Tibial nerve (tissue), 4 donors: ENCODE measurements at regions not wholly inside any gene's neighbourhood (a gene's known extent, or its start where the extent isn't known, plus 50 kb on each side); places are given as distances from the start of the nearest gene placed in this dataset.

Source experiments
- DNase-seq, 2 donors: peaks; one replicate each; pipeline ENCODE4 v3.0.0-alpha.2; 2019; ENCODE audit warnings: low spot score in 2 of 2
- H3K27ac ChIP-seq, 4 donors: fragments of 200-600 bp; sonication (generic) in 3 of 4; one replicate each; pipeline ENCODE4 v1.5.1; 2017 to 2019; ENCODE audit warnings: mild to moderate bottlenecking in 1 of 4
- H3K27me3 ChIP-seq, 2 donors: fragments of 200-600 bp; sonication (generic) in 1 of 2; one replicate each; pipeline versions ENCODE4 v1.5.1 to v1.6.0; 2017 to 2019
- H3K36me3 ChIP-seq, 3 donors: fragments of 200-600 bp; sonication (generic); one replicate each; pipeline ENCODE4 v1.5.1; 2018 to 2019
- H3K4me1 ChIP-seq, 4 donors: fragments of 200-600 bp; sonication (generic) in 3 of 4; one replicate each; pipeline ENCODE4 v1.5.1; 2017 to 2019
- H3K4me3 ChIP-seq, 4 donors: fragments of 200-600 bp; sonication (generic) in 3 of 4; one replicate each; pipeline ENCODE4 v1.5.1; 2017 to 2019; ENCODE audit warnings: mild to moderate bottlenecking in 1 of 4, moderate library complexity in 1 of 4
- H3K9me3 ChIP-seq, 4 donors: fragments of 200-600 bp; sonication (generic) in 3 of 4; one replicate each; pipeline ENCODE4 v1.5.1; 2017 to 2019
- EP300 ChIP-seq, 2 donors: sonication (generic); formaldehyde crosslinking; IDR thresholded peaks; one replicate each; pipeline ENCODE4 v1.6.1; 2017; ENCODE audit warnings: antibody characterized with exemption in 2 of 2, mild to moderate bottlenecking in 1 of 2
- POLR2A ChIP-seq, 2 donors: fragments of 450-650 bp; IDR thresholded peaks; one replicate each; pipeline ENCODE4 v1.6.1; 2017; ENCODE audit warnings: antibody characterized with exemption in 2 of 2, mild to moderate bottlenecking in 2 of 2, moderate library complexity in 2 of 2
- WGBS, 2 donors: methylation state at CpG; one replicate each; pipeline ENCODE4 v1.1.5; 2018; 5-methylcytosine and 5-hydroxymethylcytosine counted together
- TF ChIP-seq, protein P1 (sequence below), 5 experiments: fragments of 200-600 bp in 3 of 5; fragments of 450-650 bp in 2 of 5; sonication (generic) in 3 of 5; IDR thresholded peaks; one replicate each; pipeline ENCODE4 v1.5.1; 2016 to 2019; ENCODE audit warnings: antibody characterized with exemption in 5 of 5, mild to moderate bottlenecking in 3 of 5, moderate library complexity in 2 of 5

DNA sequence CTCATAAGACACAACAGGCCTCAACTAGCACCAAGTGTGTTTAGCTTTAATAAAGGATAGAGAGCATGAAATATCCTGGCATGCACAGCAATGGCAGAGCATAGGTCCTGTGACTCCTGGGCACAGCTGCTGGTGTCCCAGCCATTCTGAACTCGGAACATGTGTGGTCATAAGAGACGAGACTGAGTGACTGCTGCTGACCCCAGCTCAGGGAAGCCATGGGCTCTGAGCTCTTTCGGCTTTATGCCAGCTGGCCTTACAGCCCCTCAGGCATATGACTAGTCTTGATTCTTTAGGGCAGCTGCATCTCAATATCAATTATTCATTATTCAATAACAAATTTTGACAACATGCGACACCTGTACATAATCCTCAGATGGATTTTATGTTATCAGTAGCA lies 62.4 kb upstream of the TOPAZ1 start:
- Histone ChIP-seq H3K36me3 (no peaks in the 10 kb centered on the region), H3K27ac (no peak overlapping the region), H3K9me3 (no peaks in the 10 kb centered on the region), H3K27me3 (no peaks in the 10 kb centered on the region), H3K4me1 (peaks cover 0 to 3% (median 0%) of the 10 kb centered on the region in 4 donors), H3K4me3 (no peak overlapping the region)
- WGBS, 2 donors = 77 to 82% methylated on average over 4 of the region's 4 CpGs
- no peak for DNase-seq
- TF ChIP-seq EP300 (IDR thresholded peaks at IDR 0.05) = no peak
- TF ChIP-seq, protein P1, sequence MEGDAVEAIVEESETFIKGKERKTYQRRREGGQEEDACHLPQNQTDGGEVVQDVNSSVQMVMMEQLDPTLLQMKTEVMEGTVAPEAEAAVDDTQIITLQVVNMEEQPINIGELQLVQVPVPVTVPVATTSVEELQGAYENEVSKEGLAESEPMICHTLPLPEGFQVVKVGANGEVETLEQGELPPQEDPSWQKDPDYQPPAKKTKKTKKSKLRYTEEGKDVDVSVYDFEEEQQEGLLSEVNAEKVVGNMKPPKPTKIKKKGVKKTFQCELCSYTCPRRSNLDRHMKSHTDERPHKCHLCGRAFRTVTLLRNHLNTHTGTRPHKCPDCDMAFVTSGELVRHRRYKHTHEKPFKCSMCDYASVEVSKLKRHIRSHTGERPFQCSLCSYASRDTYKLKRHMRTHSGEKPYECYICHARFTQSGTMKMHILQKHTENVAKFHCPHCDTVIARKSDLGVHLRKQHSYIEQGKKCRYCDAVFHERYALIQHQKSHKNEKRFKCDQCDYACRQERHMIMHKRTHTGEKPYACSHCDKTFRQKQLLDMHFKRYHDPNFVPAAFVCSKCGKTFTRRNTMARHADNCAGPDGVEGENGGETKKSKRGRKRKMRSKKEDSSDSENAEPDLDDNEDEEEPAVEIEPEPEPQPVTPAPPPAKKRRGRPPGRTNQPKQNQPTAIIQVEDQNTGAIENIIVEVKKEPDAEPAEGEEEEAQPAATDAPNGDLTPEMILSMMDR (IDR thresholded peaks at IDR 0.05) = no peak
- TF ChIP-seq POLR2A (IDR thresholded peaks at IDR 0.05) = no peak

DNA sequence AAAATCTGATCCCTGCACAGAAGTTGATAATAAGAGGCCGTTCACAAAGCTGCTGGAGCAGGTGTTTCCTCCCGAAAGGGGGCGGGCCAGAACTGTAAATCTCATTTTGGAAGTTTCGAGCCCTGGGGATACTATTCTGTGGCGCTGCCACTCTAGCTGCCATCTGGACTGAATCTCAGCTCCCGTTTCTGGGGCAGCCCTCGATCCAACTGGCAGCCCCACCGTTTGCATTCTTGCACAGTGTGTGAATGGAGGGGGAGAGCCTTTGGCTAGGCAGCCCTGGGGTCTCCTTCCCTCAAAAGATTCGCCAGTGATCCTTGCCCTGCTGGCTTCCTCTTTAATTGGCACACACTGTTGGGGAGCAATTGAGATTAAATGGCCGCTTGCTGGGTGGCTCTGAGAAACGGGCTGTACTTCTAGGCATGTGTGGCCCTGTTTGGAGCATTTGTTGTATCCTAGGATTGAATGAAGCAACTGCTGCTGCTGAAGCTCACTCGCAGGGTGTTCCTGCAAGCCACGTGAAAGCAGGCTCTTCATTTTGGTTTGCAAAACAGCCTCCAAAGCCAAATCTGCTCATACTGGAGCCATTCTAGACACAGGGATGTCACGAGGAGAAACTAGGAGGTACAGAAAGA lies 57.2 kb upstream of the TOPAZ1 start:
- H3K4me1 ChIP-seq = peaks cover 0 to 6% (median 0%) of the 10 kb centered on the region in 4 donors
- no peaks in the 10 kb centered on the region for H3K27me3 ChIP-seq
- H3K27ac ChIP-seq = no peak overlapping the region
- H3K4me3 ChIP-seq = no peak overlapping the region
- DNase-seq = no peak
- WGBS, 2 donors = 27 to 35% methylated on average over 13 to 14 of the region's 14 CpGs
- H3K36me3 ChIP-seq = no peaks in the 10 kb centered on the region
- H3K9me3 ChIP-seq = no peaks in the 10 kb centered on the region
- TF ChIP-seq POLR2A (IDR thresholded peaks at IDR 0.05) (no peak), EP300 (IDR thresholded peaks at IDR 0.05) (no peak)
- TF ChIP-seq, protein P1 (IDR thresholded peaks at IDR 0.05) = no peak

DNA sequence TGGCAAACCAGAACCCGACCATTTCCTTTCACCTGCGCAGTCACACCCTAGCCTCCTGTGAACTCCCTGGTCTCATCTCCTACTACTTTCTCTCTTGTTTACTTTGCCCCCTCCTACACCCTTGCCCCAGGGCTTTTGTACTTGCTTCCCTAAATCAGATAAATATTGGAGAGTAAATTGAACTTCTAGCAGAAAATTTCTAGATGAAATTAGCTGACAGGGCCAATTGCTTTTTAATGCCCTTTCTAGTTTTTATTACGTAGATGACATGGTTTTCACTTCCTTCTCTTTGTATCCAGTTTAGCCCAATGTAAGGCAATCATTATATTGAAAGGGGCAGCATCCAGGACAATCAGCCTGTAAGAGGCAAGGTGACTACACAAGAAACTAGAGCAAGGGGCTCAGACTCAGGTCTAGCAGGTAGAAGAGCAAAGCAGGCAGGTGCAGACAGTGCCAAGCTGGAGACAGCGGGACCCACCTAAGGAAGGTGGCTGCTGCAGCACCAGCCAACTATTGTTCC lies 56.2 kb upstream of the TOPAZ1 start:
- Histone ChIP-seq H3K9me3 (no peaks in the 10 kb centered on the region), H3K27me3 (no peaks in the 10 kb centered on the region), H3K4me1 (peaks cover 0 to 6% (median 0%) of the 10 kb centered on the region in 4 donors), H3K4me3 (no peak overlapping the region), H3K36me3 (no peaks in the 10 kb centered on the region), H3K27ac (no peak overlapping the region)
- no peak for DNase-seq
- WGBS, 2 donors = 77 to 81% methylated on average over 4 of the region's 4 CpGs
- TF ChIP-seq EP300 (IDR thresholded peaks at IDR 0.05) (no peak), POLR2A (IDR thresholded peaks at IDR 0.05) (no peak)
- TF ChIP-seq, protein P1 (IDR thresholded peaks at IDR 0.05) = no peak

DNA sequence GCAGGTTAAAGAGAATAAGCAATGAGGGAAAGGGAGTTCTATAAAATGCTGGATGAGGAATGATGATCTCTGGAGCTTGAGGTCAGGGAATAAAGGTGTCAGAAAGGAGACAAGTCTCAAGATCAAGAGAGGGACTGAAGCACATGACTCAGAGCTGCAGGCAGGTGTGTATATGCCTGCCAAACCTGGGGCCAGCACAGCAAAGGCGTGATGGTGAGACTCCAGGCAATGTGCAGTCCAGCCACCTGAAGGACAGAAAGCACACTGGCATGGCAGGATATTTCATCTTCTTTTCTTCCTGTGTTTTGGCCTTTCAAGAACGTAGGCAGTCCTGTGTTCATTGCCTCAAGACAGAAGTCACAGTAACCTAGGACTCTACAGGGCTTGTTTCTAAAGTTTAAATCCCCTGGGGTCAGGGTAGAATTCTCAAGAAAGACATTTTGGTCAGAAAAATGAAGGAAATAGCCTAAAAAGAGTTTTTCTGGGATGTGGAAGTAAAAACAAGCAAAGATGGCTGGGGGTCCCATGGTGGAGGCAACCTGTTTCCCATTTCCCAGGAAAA lies 55.5 kb upstream of the TOPAZ1 start:
- H3K9me3 ChIP-seq = peaks cover 0 to 2% (median 0%) of the 10 kb centered on the region in 4 donors
- H3K36me3 ChIP-seq = no peaks in the 10 kb centered on the region
- no peak overlapping the region for H3K27ac ChIP-seq
- 65 to 77% methylated on average over 2 of the region's 2 CpGs for WGBS, 2 donors
- peaks cover 0 to 6% (median 0%) of the 10 kb centered on the region in 4 donors for H3K4me1 ChIP-seq
- TF ChIP-seq, protein P1 (IDR thresholded peaks at IDR 0.05) = no peak
- TF ChIP-seq POLR2A (IDR thresholded peaks at IDR 0.05) (no peak), EP300 (IDR thresholded peaks at IDR 0.05) (no peak)
- H3K27me3 ChIP-seq = no peaks in the 10 kb centered on the region
- DNase-seq = no peak
- no peak overlapping the region for H3K4me3 ChIP-seq

DNA sequence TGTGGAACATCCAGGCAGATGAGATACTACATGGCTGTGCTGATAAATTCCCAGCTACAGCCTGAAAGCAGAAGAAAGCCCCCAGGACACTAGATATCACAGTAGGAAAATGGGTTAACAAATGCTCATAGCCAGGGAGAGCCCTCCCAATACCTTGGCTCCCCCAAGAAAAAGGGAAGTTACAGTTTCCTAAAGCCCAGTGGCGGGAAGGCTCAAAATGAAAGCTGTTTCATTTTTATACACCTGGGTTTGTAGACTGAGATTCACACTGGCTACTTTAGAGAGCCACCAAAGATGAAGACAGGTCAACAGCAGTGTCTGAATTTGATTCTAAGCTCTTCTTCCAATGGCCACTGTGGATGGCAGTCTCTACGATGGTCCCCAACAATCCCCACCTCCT lies 55.0 kb upstream of the TOPAZ1 start:
- DNase-seq = no peak
- TF ChIP-seq, protein P1 (IDR thresholded peaks at IDR 0.05) = no peak
- no peak for TF ChIP-seq EP300 (IDR thresholded peaks at IDR 0.05)
- no peak for TF ChIP-seq POLR2A (IDR thresholded peaks at IDR 0.05)
- Histone ChIP-seq H3K4me3 (no peak overlapping the region), H3K27me3 (no peaks in the 10 kb centered on the region), H3K9me3 (peaks cover 0 to 6% (median 0%) of the 10 kb centered on the region in 4 donors), H3K36me3 (no peaks in the 10 kb centered on the region), H3K27ac (no peak overlapping the region), H3K4me1 (peaks cover 0 to 6% (median 0%) of the 10 kb centered on the region in 4 donors)
- 33 to 40% methylated on average over 2 of the region's 2 CpGs for WGBS, 2 donors
